Pancreas (tissue), 10 donors: ENCODE measurements at regions not wholly inside any gene's neighbourhood (a gene's known extent, or its start where the extent isn't known, plus 50 kb on each side); places are given as distances from the start of the nearest gene placed in this dataset.

ENCODE experiments used
- ATAC-seq, 4 donors: fragments of 200-7000 bp; cut with Tn5 transposase; one replicate each; pipeline versions ENCODE4 v1.8.0 to v1.9.1; 2020; ENCODE audit warnings: mild to moderate bottlenecking in 4 of 4, moderate library complexity in 4 of 4
- DNase-seq, 6 donors: peaks; one replicate each; pipeline ENCODE4 v3.0.0-alpha.2; 2020
- FAIRE-seq: peaks from 2 replicates; lab custom pipeline; 2012; peaks lifted over from hg19 to GRCh38; lab: Jason Lieb, UNC
- H3K27ac ChIP-seq, 4 donors: fragments of 200-600 bp; sonication (generic); 1 replicate in 3 of 4; 2 replicates in 1 of 4; pipeline versions ENCODE4 v1.5.0 to v1.8.0; 2020
- H3K27me3 ChIP-seq, 4 donors: fragments of 200-600 bp; one replicate each; pipeline ENCODE4 v1.8.0; 2021
- H3K36me3 ChIP-seq, 3 donors: fragments of 200-600 bp; sonication (generic) in 1 of 3; one replicate each; pipeline versions ENCODE4 v1.5.0 to v1.8.0; 2020 to 2021
- H3K4me1 ChIP-seq, 3 donors: fragments of 200-600 bp; one replicate each; pipeline ENCODE4 v1.8.0; 2021
- H3K4me3 ChIP-seq, 4 donors: fragments of 200-600 bp; sonication (generic) in 2 of 4; one replicate each; pipeline versions ENCODE4 v1.5.0 to v1.8.0; 2020 to 2021
- H3K9me3 ChIP-seq, 4 donors: fragments of 200-600 bp; one replicate each; pipeline ENCODE4 v1.8.0; 2021
- CTCF ChIP-seq, 4 donors: fragments of 200-600 bp; sonication (generic) in 3 of 4; IDR thresholded peaks; one replicate each; pipeline versions ENCODE4 v1.5.0 to v1.8.0; 2021; ENCODE audit warnings: antibody characterized with exemption in 4 of 4
- WGBS, 2 donors: extraction: QIAGEN DNeasy Blood & Tissue Kit; methylation state at CpG; one replicate each; pipeline ENCODE4 v1.1.7; 2013; 5-methylcytosine and 5-hydroxymethylcytosine counted together
- intact Hi-C, 3 donors: fragments of 100-400 bp; cut with DNase I; formaldehyde crosslinking; loops; one replicate each; pipeline versions ENCODE4 v1.11.1 to v1.14.2; 2022
- donor health status: healthy with polysubstance abuse.
- donor health status: DM: no; HTN: no; CAD: no; lungs with moderate emphysema.
- donor health status: DM: no; HTN: no; CAD: no.
- donor health status: control.
- donor health status: control.
- donor health status: Bipolar disorder and iron deficiency.
- donor health status: DM: yes; HTN: yes; CAD: no.
- donor health status: DM: no; HTN: no; CAD: no.
- donor health status: DM: no; HTN: no; CAD: no.
- donor health status: DM: yes; HTN: yes; CAD: no.

DNA sequence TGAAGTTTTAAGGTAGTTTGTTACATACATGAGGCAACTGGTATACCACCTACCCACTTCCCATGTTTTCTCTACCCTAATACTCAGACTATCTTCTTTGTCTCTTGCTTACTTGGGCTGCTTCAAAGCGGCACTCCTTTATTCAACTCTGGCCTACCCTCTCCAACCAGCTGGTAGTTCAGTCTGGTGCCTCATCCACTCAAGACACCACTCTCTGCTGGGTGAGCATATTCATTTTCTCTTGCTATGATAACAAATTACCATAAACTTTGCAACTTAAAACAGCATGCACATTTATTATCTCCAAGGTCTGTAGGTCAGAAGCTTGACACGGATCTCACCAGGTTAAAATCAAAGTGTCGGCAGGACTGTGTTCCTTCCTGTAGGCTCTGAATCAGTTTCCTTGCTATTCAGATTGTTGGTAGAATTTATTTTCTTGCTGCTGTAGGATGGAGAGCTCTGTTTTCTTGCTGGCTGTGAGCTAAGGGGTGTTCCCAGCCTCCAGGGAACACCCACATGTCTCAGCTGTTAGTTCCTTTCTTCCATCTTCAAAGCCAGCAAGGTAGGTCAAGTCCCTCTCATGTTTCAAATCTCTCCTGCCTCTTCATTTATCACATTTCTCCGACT is 666.0 kb downstream of the DIAPH3 start:
- no peaks in the 10 kb centered on the region for H3K27me3 ChIP-seq
- intact Hi-C loops, result no loop called here
- ATAC-seq (no peak), DNase-seq (no peak), FAIRE-seq (no peak)
- H3K9me3 ChIP-seq, result no peaks in the 10 kb centered on the region
- no peak overlapping the region for H3K4me3 ChIP-seq
- no peak overlapping the region for H3K27ac ChIP-seq
- no peak for TF ChIP-seq CTCF (IDR thresholded peaks at IDR 0.05)
- WGBS, 2 donors, result 88 to 91% methylated on average over 4 of the region's 4 CpGs
- no peaks in the 10 kb centered on the region for H3K36me3 ChIP-seq
- peaks cover 0 to 3% (median 0%) of the 10 kb centered on the region in 3 donors for H3K4me1 ChIP-seq

GRCh38 chr13:59501004-59501403 is 662.7 kb downstream of the DIAPH3 start:
- no peak overlapping the region for H3K27ac ChIP-seq
- intact Hi-C loops, result no loop called here
- no peaks in the 10 kb centered on the region for H3K36me3 ChIP-seq
- no peak for ATAC-seq
- no peak for DNase-seq
- 86 to 92% methylated on average over 4 of the region's 4 CpGs for WGBS, 2 donors
- no peaks in the 10 kb centered on the region for H3K9me3 ChIP-seq
- no peaks in the 10 kb centered on the region for H3K4me1 ChIP-seq
- H3K4me3 ChIP-seq, result no peak overlapping the region
- no peak for FAIRE-seq
- H3K27me3 ChIP-seq, result no peaks in the 10 kb centered on the region
- no peak for TF ChIP-seq CTCF (IDR thresholded peaks at IDR 0.05)

DNA sequence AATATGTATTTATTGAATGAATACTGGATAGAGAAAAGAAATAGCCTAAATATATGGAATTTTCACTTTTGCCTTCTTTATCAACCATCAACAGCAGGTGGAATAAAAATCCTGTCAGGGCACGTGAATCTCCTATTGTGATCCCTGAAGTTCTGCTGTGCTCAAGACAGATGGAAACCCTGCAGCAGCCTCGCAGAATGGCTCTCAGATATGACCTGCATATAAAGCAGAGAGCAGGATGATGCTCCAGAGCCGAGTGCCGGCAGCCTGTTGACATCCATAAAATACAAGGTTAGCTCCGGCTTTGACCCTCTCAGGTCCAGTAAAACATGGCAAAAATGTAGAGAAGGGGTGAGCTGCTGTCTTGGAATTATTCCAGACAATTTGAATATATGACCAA is 659.3 kb downstream of the DIAPH3 start:
- DNase-seq (no peak), FAIRE-seq (no peak), ATAC-seq (no peak)
- H3K4me1 ChIP-seq, result no peaks in the 10 kb centered on the region
- H3K9me3 ChIP-seq, result no peaks in the 10 kb centered on the region
- intact Hi-C loops, result no loop called here
- H3K27ac ChIP-seq, result no peak overlapping the region
- H3K4me3 ChIP-seq, result no peak overlapping the region
- WGBS, 2 donors, result 89 to 96% methylated on average over 5 of the region's 5 CpGs
- H3K27me3 ChIP-seq, result no peaks in the 10 kb centered on the region
- H3K36me3 ChIP-seq, result no peaks in the 10 kb centered on the region
- no peak for TF ChIP-seq CTCF (IDR thresholded peaks at IDR 0.05)

GRCh38 chr13:59510386-59510785 is 653.3 kb downstream of the DIAPH3 start:
- ATAC-seq (no peak), FAIRE-seq (no peak), DNase-seq (no peak)
- Histone ChIP-seq H3K36me3 (no peaks in the 10 kb centered on the region), H3K27ac (no peak overlapping the region), H3K4me1 (no peaks in the 10 kb centered on the region), H3K9me3 (no peaks in the 10 kb centered on the region), H3K27me3 (no peaks in the 10 kb centered on the region), H3K4me3 (no peak overlapping the region)
- no peak for TF ChIP-seq CTCF (IDR thresholded peaks at IDR 0.05)
- intact Hi-C loops, result no loop called here
- WGBS, 2 donors, result 81 to 83% methylated on average over 4 of the region's 4 CpGs

DNA sequence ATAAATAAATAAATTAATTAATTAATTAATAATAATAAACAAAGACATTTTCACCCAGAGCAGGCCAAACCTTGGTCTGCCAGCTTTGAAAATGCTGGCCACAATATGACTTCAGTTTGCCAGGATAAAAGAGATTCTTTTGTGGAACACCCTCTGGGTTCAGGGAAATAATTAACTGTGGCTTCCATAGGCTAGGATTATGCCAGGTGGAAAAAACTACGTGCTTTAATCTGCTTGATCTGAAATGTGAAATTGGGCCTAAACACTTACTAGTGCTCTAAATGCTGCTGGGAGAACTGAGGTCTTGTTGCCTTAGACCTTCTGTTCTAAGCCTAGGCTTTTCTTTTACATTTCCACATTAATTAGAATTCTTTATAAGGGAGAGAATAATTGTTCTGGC is 650.0 kb downstream of the DIAPH3 start:
- intact Hi-C loops, result no loop called here
- TF ChIP-seq CTCF (IDR thresholded peaks at IDR 0.05), result no peak
- FAIRE-seq (no peak), DNase-seq (no peak), ATAC-seq (no peak)
- 6 to 23% methylated on average over 1 of the region's 1 CpG for WGBS, 2 donors
- no peaks in the 10 kb centered on the region for H3K36me3 ChIP-seq
- H3K4me1 ChIP-seq, result no peaks in the 10 kb centered on the region
- no peaks in the 10 kb centered on the region for H3K9me3 ChIP-seq
- no peak overlapping the region for H3K4me3 ChIP-seq
- no peaks in the 10 kb centered on the region for H3K27me3 ChIP-seq
- no peak overlapping the region for H3K27ac ChIP-seq
